SK-N-SH treated with all-trans-retinoic acid at 6 μM for 48 hours (cell line): ENCODE measurements at regions not wholly inside any gene's neighbourhood (a gene's known extent, or its start where the extent isn't known, plus 50 kb on each side); places are given as distances from the start of the nearest gene placed in this dataset.

ENCODE experiments used
- ATAC-seq: fragments of 200-7000 bp; cut with Tn5 transposase; 3 replicates; pipeline ENCODE4 v1.9.1; 2020; ENCODE audit warnings: mild to moderate bottlenecking, moderate library complexity
- ARNTL ChIP-seq: fragments of 450-650 bp; formaldehyde crosslinking; IDR thresholded peaks from 2 replicates; pipeline ENCODE4 v1.5.0; 2020; ENCODE audit warnings: low read depth, mild to moderate bottlenecking, moderate library complexity, borderline replicate concordance
- BACH2 ChIP-seq: fragments of 250-450 bp; sonication (Bioruptor Pico); IDR thresholded peaks from 2 replicates; pipeline ENCODE4 v1.9.0; 2021; ENCODE audit warnings: mild to moderate bottlenecking, borderline replicate concordance
- CSDC2 ChIP-seq: fragments of 250-450 bp; sonication (Bioruptor Pico); IDR thresholded peaks from 2 replicates; pipeline ENCODE4 v1.5.0; 2020; ENCODE audit warnings: mild to moderate bottlenecking, moderate library complexity
- CSRNP3 ChIP-seq: fragments of 250-450 bp; sonication (Bioruptor Pico); IDR thresholded peaks from 2 replicates; pipeline ENCODE4 v1.5.1; 2021; ENCODE audit warnings: mild to moderate bottlenecking, moderate library complexity
- ESRRG ChIP-seq: fragments of 250-450 bp; sonication (Bioruptor Pico); IDR thresholded peaks from 2 replicates; pipeline ENCODE4 v1.6.1; 2021; ENCODE audit warnings: mild to moderate bottlenecking
- ISL1 ChIP-seq: fragments of 250-450 bp; sonication (Bioruptor Pico); IDR thresholded peaks from 2 replicates; pipeline ENCODE4 v2.1.2; 2022; ENCODE audit warnings: mild to moderate bottlenecking, moderate library complexity
- OSR1 ChIP-seq: fragments of 250-450 bp; sonication (Bioruptor Pico); IDR thresholded peaks from 2 replicates; pipeline ENCODE4 v1.8.0; 2022; ENCODE audit warnings: moderate library complexity, mild to moderate bottlenecking, inconsistent platforms
- PATZ1 ChIP-seq: fragments of 250-450 bp; sonication (Bioruptor Pico); IDR thresholded peaks from 2 replicates; pipeline ENCODE4 v1.8.0; 2020; ENCODE audit warnings: mild to moderate bottlenecking, moderate library complexity, borderline replicate concordance
- PPARA ChIP-seq: fragments of 250-450 bp; sonication (Bioruptor Pico); IDR thresholded peaks from 2 replicates; pipeline ENCODE4 v1.5.0; 2020; ENCODE audit warnings: mild to moderate bottlenecking, borderline replicate concordance
- RARB ChIP-seq: fragments of 250-450 bp; sonication (Bioruptor Pico); IDR thresholded peaks from 2 replicates; pipeline ENCODE4 v1.8.0; 2021; ENCODE audit warnings: mild to moderate bottlenecking, moderate library complexity
- SNAI2 ChIP-seq: fragments of 250-450 bp; sonication (Bioruptor Pico); IDR thresholded peaks from 2 replicates; pipeline ENCODE4 v1.5.0; 2020; ENCODE audit warnings: mild to moderate bottlenecking, moderate library complexity
- TCF4 ChIP-seq: fragments of 250-450 bp; sonication (Bioruptor Pico); IDR thresholded peaks from 2 replicates; pipeline ENCODE4 v1.8.0; 2021; ENCODE audit warnings: mild to moderate bottlenecking, moderate library complexity, borderline replicate concordance
- TOX ChIP-seq: fragments of 250-450 bp; sonication (Bioruptor Pico); IDR thresholded peaks from 2 replicates; pipeline ENCODE4 v1.8.0; 2021; ENCODE audit warnings: mild to moderate bottlenecking, moderate library complexity, borderline replicate concordance
- ZC3H10 ChIP-seq: fragments of 250-450 bp; sonication (Bioruptor Pico); IDR thresholded peaks from 2 replicates; pipeline ENCODE4 v1.5.1; 2021; ENCODE audit warnings: mild to moderate bottlenecking, moderate library complexity
- ZFP3 ChIP-seq: fragments of 250-450 bp; sonication (Bioruptor Pico); IDR thresholded peaks from 2 replicates; pipeline ENCODE4 v1.5.0; 2020; ENCODE audit warnings: mild to moderate bottlenecking, moderate library complexity
- ZNF565 ChIP-seq: fragments of 450-650 bp; formaldehyde crosslinking; conservative IDR thresholded peaks from 2 replicates; pipeline ENCODE4 v1.5.0; 2020; ENCODE audit warnings: low read depth, mild to moderate bottlenecking, moderate library complexity
- ZNF70 ChIP-seq: fragments of 450-650 bp; formaldehyde crosslinking; IDR thresholded peaks from 2 replicates; pipeline ENCODE4 v1.5.0; 2020; ENCODE audit warnings: mild to moderate bottlenecking, moderate library complexity
- ZNF8 ChIP-seq: fragments of 450-650 bp; formaldehyde crosslinking; IDR thresholded peaks from 2 replicates; pipeline ENCODE4 v1.5.0; 2020; ENCODE audit warnings: mild to moderate bottlenecking, moderate library complexity
- TF ChIP-seq, protein P1 (sequence below): fragments of 250-450 bp; sonication (Bioruptor Pico); IDR thresholded peaks from 2 replicates; pipeline ENCODE4 v1.5.0; 2020; ENCODE audit warnings: mild to moderate bottlenecking, moderate library complexity
- TF ChIP-seq, protein P2 (sequence below): fragments of 250-450 bp; sonication (Bioruptor Pico); IDR thresholded peaks from 2 replicates; pipeline ENCODE4 v1.5.1; 2020; ENCODE audit warnings: low read depth, mild to moderate bottlenecking, moderate library complexity

DNA sequence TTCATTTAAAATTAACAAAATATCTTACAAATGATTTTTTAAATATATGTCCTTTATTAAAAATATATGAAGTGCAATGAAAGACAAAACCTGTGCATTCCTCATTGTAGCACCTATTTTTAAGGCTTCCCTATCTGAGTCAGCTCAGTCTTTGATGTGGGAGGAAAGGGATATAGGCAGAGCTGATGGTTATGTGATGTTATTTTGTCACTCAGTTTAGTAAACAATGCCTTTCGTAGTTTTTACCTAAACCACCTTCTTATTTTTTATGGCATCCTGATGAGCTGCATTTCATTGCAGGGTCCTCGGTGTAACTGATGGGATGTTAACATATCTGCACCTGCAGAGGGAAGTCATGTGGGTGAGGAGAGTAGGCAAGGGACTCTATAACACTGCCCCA, 58.9 kb upstream of the FRMD6 start:
- TF ChIP-seq, protein P1, sequence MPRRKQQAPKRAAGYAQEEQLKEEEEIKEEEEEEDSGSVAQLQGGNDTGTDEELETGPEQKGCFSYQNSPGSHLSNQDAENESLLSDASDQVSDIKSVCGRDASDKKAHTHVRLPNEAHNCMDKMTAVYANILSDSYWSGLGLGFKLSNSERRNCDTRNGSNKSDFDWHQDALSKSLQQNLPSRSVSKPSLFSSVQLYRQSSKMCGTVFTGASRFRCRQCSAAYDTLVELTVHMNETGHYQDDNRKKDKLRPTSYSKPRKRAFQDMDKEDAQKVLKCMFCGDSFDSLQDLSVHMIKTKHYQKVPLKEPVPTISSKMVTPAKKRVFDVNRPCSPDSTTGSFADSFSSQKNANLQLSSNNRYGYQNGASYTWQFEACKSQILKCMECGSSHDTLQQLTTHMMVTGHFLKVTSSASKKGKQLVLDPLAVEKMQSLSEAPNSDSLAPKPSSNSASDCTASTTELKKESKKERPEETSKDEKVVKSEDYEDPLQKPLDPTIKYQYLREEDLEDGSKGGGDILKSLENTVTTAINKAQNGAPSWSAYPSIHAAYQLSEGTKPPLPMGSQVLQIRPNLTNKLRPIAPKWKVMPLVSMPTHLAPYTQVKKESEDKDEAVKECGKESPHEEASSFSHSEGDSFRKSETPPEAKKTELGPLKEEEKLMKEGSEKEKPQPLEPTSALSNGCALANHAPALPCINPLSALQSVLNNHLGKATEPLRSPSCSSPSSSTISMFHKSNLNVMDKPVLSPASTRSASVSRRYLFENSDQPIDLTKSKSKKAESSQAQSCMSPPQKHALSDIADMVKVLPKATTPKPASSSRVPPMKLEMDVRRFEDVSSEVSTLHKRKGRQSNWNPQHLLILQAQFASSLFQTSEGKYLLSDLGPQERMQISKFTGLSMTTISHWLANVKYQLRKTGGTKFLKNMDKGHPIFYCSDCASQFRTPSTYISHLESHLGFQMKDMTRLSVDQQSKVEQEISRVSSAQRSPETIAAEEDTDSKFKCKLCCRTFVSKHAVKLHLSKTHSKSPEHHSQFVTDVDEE: no peak
- TF ChIP-seq PPARA (CRISPR knock-in tag) (no peak), PATZ1 (no peak), ARNTL (CRISPR knock-in tag) (no peak), ZC3H10 (CRISPR knock-in tag) (no peak), ZNF8 (CRISPR knock-in tag) (no peak), SNAI2 (no peak), ZFP3 (no peak), TOX (no peak)

DNA sequence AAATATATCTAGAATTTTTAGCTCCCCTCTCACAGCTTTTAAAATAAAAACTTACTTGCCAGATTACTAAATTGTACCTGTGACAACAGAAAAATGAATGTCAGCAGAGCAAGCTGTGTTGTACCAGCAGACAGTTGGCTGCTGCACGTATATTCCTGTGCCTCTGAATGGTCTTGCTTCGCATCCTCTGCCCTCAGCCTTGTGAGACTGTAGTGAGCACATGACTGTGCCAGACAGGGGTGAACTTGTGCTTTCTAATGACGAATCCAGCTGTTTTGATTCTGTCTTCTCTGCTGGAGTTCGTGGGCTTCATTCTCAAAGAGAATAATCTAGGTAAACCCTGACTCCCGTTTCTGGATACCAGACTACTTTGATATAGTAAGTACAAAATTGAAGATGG, 58.3 kb upstream of the FRMD6 start:
- no peak for ATAC-seq
- TF ChIP-seq ESRRG (CRISPR knock-in tag) (no peak), RARB (no peak)

More for the DNA sequence above, 58.9 kb upstream of the FRMD6 start:
- no peak for ATAC-seq

DNA sequence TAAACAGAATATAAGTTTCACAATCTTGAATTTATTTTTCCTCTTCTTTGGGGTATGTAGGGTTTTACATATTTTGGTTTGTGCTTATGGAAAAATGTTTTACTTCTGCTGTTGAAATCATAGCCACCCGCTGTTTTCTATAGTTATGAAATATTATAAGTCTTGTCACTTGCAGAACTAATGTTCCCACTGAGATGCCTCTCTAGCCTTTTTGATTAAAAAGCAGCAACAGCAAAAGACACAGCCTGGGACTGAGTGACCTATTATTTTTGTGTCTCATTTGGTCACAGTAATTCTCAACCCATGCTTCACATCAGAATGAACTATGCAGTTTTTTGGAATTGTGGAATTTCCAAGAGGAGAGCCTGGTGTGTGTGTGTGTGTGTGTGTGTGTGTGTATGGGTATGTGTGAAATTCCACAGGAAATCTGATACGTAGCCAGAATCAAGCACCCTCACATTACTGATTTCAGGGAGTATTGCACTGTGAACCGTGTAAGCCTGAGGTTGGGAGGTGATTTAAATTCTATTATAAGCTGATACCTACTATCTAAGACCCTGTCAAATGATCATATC, 55.7 kb upstream of the FRMD6 start:
- TF ChIP-seq ZFP3: no peak
- no peak for TF ChIP-seq BACH2 (CRISPR knock-in tag)
- ATAC-seq: no peak

DNA sequence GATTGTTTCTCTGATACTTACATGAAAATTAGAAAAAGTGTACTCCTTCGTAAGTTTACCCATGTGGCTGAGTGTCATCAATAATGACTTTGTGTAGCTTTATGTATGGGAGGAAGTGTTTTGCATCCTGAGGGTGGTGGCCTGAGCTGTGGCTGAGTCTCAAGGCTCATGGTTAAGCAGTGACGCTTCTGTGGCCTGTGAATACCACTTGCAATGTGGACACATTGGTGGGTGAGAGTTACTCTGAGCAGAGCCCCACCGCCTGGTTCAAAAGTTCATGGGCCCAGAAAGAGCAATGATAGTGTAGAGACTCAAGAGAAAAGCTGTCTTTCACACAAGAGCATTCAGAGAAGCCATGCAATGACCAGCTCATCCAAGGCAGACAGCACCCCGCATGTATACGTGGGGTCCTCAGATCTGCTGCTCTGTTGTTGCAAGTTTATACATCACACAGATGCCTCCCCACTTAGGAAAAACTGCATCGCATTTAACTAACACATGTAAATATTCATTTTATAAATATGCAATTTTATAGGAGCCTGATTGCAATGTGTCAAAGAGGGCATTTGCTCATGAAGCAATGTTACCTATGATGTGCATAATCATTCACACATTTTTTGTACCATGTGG, 55.1 kb upstream of the FRMD6 start:
- no peak for ATAC-seq
- no peak for TF ChIP-seq TCF4 (CRISPR knock-in tag)
- TF ChIP-seq CSDC2 (CRISPR knock-in tag): no peak
- TF ChIP-seq ISL1: no peak
- no peak for TF ChIP-seq SNAI2
- no peak for TF ChIP-seq PPARA (CRISPR knock-in tag)
- TF ChIP-seq CSRNP3 (CRISPR knock-in tag): no peak
- TF ChIP-seq BACH2 (CRISPR knock-in tag): no peak
- TF ChIP-seq OSR1 (CRISPR knock-in tag): no peak
- TF ChIP-seq, protein P2, sequence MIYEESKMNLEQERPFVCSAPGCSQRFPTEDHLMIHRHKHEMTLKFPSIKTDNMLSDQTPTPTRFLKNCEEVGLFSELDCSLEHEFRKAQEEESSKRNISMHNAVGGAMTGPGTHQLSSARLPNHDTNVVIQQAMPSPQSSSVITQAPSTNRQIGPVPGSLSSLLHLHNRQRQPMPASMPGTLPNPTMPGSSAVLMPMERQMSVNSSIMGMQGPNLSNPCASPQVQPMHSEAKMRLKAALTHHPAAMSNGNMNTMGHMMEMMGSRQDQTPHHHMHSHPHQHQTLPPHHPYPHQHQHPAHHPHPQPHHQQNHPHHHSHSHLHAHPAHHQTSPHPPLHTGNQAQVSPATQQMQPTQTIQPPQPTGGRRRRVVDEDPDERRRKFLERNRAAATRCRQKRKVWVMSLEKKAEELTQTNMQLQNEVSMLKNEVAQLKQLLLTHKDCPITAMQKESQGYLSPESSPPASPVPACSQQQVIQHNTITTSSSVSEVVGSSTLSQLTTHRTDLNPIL (CRISPR knock-in tag): no peak
- no peak for TF ChIP-seq ARNTL (CRISPR knock-in tag)
- TF ChIP-seq, protein P1: no peak
- no peak for TF ChIP-seq RARB
- no peak for TF ChIP-seq ZNF565 (CRISPR knock-in tag)
- no peak for TF ChIP-seq ZC3H10 (CRISPR knock-in tag)
- TF ChIP-seq ZNF70 (CRISPR knock-in tag): no peak
- no peak for TF ChIP-seq PATZ1
- no peak for TF ChIP-seq ESRRG (CRISPR knock-in tag)
